ENCODE measurements at regions not wholly inside any gene's neighbourhood (a gene's known extent, or its start where the extent isn't known, plus 50 kb on each side); places are given as distances from the start of the nearest gene placed in this dataset.

GRCh38 chrX:829145-829544, 198.6 kb downstream of the SHOX start:
- Histone ChIP-seq H3K4me1 (replicated peaks in 1 of 2; ENCODE audit: control insufficient read depth in 2 of 2, insufficient read depth in 2 of 2, low read length in 2 of 2) (no peaks in the 10 kb centered on the region), H3K27me3 (ENCODE audit: control insufficient read depth in 2 of 2, insufficient read depth in 2 of 2, low read length in 2 of 2) (no peaks in the 10 kb centered on the region), H3K9me1 (ENCODE audit: control insufficient read depth, insufficient read depth, low read length) (no peaks in the 10 kb centered on the region), H4K20me1 (replicated peaks; ENCODE audit: control insufficient read depth, insufficient read depth, low read length) (no peaks in the 10 kb centered on the region), H3K4me2 (ENCODE audit: insufficient read depth, low read length) (no peak overlapping the region), H3K79me2 (ENCODE audit: control insufficient read depth, insufficient read depth, low read length) (no peaks in the 10 kb centered on the region), H3K9me3 (replicated peaks; ENCODE audit: control insufficient read depth, insufficient read depth, low read depth, low read length) (no peaks in the 10 kb centered on the region), H2AFZ (ENCODE audit: low read depth, low read length) (no peak overlapping the region), H3K27ac (ENCODE audit: extremely low read depth, low read depth, low read length) (no peak overlapping the region), H3K4me3 (no peak overlapping the region), H3K36me3 (ENCODE audit: control insufficient read depth, insufficient read depth, low read length) (no peaks in the 10 kb centered on the region), H3K9ac (ENCODE audit: insufficient read depth in 1 of 2, low read depth in 2 of 2, low read length in 2 of 2) (no peak overlapping the region)
- POLR2A ChIA-PET = no interaction called here
- ATAC-seq (no peak), FAIRE-seq (no peak), DNase-seq (ENCODE audit: extremely low read depth in 1 of 4, low spot score in 3 of 4) (no peak)
- CTCF ChIA-PET (ENCODE audit: low intra/inter-chr PET ratio) = no interaction called here
- intact Hi-C loops (cut with micrococcal nuclease) (no loop called here), in situ Hi-C loops (cut with MboI) (no loop called here)
- 0% methylated on average over 2 of the region's 3 CpGs for WGBS (ENCODE audit: insufficient coverage, low coverage, missing lambda C conversion rate)
- TF ChIP-seq ZNF24 (IDR thresholded peaks at IDR 0.05) (peak; percentile 91), THRAP3 (IDR thresholded peaks at IDR 0.05; ENCODE audit: borderline replicate concordance) (no peak), POLR2AphosphoS2 (IDR thresholded peaks at IDR 0.05; ENCODE audit: low read length) (no peak)
- TF ChIP-seq, protein P1, sequence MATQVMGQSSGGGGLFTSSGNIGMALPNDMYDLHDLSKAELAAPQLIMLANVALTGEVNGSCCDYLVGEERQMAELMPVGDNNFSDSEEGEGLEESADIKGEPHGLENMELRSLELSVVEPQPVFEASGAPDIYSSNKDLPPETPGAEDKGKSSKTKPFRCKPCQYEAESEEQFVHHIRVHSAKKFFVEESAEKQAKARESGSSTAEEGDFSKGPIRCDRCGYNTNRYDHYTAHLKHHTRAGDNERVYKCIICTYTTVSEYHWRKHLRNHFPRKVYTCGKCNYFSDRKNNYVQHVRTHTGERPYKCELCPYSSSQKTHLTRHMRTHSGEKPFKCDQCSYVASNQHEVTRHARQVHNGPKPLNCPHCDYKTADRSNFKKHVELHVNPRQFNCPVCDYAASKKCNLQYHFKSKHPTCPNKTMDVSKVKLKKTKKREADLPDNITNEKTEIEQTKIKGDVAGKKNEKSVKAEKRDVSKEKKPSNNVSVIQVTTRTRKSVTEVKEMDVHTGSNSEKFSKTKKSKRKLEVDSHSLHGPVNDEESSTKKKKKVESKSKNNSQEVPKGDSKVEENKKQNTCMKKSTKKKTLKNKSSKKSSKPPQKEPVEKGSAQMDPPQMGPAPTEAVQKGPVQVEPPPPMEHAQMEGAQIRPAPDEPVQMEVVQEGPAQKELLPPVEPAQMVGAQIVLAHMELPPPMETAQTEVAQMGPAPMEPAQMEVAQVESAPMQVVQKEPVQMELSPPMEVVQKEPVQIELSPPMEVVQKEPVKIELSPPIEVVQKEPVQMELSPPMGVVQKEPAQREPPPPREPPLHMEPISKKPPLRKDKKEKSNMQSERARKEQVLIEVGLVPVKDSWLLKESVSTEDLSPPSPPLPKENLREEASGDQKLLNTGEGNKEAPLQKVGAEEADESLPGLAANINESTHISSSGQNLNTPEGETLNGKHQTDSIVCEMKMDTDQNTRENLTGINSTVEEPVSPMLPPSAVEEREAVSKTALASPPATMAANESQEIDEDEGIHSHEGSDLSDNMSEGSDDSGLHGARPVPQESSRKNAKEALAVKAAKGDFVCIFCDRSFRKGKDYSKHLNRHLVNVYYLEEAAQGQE (IDR thresholded peaks at IDR 0.05; ENCODE audit: borderline replicate concordance) = no peak
- TF ChIP-seq, protein P1 (CRISPR knock-in tag; IDR thresholded peaks at IDR 0.05; ENCODE audit: low read depth) = no peak
- BruUV-seq (replicated peaks) = no TSS peak
